DMS79 (cell line): ENCODE measurements at regions not wholly inside any gene's neighbourhood (a gene's known extent, or its start where the extent isn't known, plus 50 kb on each side); places are given as distances from the start of the nearest gene placed in this dataset.

Experiments used
- DNase-seq: peaks from one replicate; lab custom pipeline; 2025; lab: John Stamatoyannopoulos, UW

- DNase-seq, result no peak
Measured at GRCh38 chr10:44685220-44685619, 225.9 kb upstream of the TMEM72 start.

GRCh38 chr10:44685747-44686146 lies 225.4 kb upstream of the TMEM72 start:
- DNase-seq, result no peak

DNA sequence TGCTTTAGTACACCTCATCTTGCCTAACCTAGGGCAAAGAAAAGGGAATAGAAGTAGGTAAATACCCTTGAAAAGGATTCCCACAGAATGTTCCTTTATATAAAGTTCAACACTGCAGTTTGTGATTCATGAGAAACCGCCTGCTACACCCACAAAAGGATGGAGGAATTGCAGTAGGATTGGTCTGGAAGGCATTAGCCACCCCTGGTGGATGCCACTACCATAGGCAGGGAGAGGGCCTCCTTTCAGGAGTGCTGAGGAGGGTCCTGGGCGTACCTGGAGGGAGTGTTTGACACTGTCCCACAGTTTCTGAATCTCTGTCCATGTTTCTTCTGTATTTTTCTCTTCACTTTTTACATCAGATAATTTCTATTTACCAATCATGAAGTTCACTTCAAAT lies 221.8 kb upstream of the TMEM72 start:
- no peak for DNase-seq

DNA sequence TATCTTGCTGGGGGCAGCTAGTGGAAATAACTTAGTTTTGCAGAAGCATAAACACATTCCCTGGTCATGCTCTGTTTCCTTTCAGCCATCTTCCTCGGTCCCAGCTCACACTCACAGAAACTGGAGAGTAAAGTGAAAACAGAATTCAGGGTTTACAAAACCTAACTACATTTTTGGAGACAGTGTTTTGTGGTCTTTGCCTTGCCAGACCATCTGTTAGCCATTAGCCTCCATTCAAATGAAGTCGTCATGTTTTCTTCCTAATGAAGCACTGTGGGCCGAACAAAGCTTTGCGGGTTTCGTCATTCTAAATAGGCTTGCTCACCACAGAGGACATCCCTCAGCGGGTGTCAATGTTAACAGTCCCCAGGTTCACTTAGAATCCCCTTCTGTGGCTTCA lies 214.6 kb upstream of the TMEM72 start:
- no peak for DNase-seq

GRCh38 chr10:44697116-44697515 lies 214.0 kb upstream of the TMEM72 start:
- no peak for DNase-seq

DNA sequence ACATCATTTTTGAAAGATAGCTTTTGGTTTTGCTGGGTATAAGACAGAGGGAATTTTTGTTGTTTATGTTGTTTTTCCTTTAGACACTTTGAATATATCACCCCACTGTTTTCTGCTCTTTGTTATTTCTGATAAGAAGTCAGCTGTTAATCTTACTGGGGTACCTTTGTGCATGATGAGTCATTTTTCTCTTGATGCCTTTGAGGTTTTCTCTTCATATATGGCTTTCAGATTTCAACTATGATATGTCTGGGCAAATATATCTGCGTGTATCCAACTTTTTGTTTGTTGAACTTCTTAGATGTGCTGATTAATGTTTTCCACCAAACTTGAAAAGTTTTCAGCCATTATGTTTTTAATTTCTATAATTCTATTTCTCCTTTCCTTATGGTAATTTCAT lies 208.6 kb upstream of the TMEM72 start:
- no peak for DNase-seq

DNA sequence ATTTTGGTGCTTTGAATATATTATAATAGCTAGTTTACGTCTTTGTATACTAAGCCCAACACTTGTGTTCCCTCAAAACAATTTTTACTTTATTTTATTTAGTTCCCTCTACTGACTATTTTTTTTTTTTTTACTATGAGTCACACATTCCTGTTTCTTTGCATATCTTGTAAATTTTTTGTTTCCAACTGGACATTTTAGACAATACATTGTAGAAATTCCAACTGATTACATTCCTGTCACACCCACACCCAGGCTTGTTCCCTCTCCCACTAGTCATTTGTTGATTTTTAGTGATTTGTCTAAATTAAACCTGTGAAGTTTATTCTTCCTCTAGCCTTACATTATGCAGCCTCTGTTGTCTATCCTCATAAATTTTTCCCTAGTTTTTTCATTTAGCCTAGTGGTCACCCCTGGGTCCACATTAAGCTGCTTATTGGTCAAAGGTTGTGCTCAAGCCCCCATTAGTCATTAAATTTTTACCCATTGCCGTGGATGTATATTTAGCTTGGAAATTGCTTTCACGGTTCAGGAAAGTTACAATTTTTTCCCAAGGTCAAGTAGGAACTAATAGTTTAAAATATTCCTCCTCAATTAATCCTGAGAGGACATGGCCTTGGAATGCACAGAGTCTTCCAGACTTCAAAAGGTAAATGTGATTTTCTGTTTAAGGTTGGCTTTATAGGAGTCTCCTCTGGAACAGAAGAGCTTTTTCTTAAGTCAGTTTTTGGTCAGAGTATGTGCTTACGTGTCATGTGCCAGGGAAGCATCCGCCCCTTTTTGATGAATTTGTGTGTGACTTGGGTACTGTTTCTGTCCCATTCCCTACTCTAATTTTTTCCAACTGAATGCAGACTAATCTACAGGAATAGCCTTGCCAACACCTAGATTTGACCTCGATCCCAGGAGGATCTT lies 207.6 kb upstream of the TMEM72 start:
- DNase-seq, result no peak

DNA sequence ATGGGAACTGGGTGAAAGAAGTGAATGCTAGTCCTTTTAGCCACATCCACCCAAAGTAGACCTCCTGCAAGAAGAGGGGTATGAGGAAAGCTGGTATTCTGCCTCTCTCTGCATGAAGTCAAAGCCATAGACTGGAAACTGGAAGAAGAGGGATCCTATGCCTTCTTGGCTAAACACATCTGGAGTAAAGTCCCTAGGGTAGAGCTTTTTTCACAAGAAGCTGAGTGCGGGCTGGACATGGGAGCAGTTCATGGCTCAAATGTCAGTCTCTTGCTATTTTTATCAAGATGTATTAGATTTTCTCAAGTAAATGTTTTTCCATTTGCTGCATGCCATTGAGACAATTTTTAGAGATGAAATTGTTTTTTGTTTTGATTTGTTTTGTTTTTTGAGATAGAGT lies 206.5 kb upstream of the TMEM72 start:
- no peak for DNase-seq

DNA sequence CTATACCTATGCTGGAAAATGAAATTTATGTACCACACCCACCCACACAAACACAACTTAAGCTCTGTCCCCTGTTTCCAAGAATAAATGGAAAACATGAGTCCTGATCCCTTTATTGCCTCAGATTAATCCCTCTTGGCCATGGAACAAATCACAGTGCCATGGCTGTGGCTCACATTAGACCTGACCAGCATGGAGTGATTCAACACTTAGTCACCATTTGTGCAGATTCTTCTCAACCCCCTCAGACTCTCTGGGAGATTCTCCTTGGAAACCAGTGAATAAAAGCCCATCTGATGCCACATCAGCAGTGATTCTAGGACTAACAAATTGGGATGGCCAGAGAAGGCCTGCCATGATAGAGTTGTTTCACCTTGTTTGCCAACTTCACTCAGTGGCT lies 204.4 kb upstream of the TMEM72 start:
- DNase-seq, result no peak

GRCh38 chr10:44713307-44713706 lies 197.8 kb upstream of the TMEM72 start:
- no peak for DNase-seq

DNA sequence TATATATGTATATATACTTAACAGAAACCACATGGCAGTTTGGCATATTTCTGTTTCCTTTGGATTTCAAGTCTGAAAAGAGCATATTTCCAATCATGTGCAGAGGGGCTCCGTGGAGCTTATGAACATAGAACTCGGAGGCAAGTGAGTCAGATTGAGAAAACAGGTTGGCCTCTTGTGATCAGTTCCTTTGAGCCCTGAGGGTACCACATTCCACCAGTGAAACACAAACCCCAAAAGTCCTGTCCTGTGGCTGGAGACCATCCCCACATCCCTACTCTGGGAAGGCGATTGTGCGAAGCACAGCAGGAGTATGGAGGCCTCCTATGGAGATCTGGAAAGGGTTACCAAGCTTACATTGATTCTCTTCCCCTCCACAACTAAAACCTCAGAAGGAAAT lies 196.7 kb upstream of the TMEM72 start:
- no peak for DNase-seq

- no peak for DNase-seq
Measured at GRCh38 chr10:44715136-44715535, 196.0 kb upstream of the TMEM72 start.

DNA sequence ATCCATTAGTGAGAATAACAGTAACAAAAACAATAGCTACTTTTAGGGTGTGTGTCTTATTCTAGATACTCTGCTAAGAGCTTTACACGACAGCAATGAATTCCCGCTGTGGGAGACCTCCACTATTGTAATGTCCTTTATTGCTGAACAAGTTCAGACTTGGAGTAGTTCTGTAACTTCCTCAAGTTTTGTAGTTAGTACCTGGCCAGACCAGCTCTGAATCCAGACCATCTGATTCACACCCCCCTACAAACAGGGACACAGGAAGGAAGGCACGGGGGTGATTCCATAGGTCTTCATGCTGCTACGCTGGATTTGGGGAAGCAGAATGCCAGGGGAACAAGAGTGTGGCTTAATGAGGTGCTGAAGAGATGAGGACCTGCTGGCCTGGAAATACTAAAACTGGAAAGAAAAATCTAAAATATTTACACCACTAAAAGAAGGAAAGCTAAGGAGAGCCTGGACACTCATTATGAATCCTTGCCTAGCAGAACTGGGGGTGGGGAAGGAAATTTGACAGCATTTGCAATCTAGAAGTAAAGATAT lies 194.6 kb upstream of the TMEM72 start:
- DNase-seq, result no peak

DNA sequence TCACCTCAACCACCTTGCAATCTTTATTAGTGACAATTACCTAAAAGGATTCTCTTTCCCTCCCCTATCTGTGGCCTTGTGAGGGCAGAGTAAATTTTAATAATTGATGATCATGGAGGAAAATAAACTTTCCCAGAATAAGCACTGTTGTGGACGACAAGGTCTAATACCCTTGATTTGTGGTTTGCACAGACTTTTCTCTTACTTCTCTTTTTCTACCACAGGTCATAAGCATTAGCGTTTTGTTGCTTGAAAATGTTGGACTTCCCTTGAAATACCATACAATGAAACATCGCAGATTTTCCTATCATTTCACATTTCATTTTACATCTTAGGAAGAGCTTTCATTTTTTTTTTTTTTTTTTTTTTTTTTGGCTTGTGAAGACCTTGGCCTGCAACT lies 188.1 kb upstream of the TMEM72 start:
- DNase-seq, result no peak

- DNase-seq, result no peak
Measured at GRCh38 chr10:44723619-44724325, 187.4 kb upstream of the TMEM72 start.

- no peak for DNase-seq
Measured at GRCh38 chr10:44724415-44725174, 186.5 kb upstream of the TMEM72 start.

DNA sequence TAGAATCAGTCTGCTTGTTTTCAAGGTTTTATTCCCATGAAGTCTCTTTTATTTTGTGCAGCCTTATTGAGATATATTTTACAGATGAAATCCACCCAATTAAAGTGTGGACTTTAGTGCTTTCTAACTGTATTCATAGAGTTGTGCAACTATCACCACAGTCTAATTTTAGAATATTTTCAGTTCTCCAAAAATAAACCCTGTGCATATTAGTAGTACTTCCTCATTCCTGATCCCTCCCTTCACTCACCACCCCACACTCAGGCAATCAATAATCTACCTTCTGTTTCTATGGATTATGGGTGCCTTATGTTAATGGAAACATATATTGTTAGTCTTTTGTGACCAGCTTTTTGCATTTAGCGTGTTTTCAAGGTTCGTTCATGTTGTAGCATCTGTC lies 185.7 kb upstream of the TMEM72 start:
- DNase-seq, result no peak

- no peak for DNase-seq
Measured at GRCh38 chr10:44731283-44731682, 179.9 kb upstream of the TMEM72 start.

- no peak for DNase-seq
Measured at GRCh38 chr10:44733501-44734488, 177.3 kb upstream of the TMEM72 start.

GRCh38 chr10:44742248-44742647 lies 168.9 kb upstream of the TMEM72 start:
- DNase-seq, result no peak

DNA sequence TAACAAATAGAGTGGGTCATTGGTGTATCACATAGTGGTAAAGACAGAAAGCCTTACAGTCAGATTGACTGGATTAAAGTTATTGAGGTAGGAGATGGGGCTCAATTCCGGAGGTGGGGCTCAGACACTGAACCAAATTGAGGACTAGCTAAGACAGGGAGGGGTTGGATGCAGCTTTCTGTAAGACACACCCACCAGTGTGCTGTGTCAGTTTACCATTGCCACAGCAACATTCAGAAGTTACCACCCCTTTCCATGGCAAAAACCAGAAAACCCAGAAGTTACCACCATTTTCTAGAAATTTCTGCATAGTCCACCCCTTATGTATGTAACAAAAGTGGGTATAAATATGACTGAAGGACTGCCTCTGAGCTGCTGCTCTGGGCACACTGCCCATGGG lies 167.6 kb upstream of the TMEM72 start:
- DNase-seq, result no peak
